HG03097 (cell line): ENCODE measurements at regions not wholly inside any gene's neighbourhood (a gene's known extent, or its start where the extent isn't known, plus 50 kb on each side); places are given as distances from the start of the nearest gene placed in this dataset.

Experiments
- ATAC-seq: cut with Tn5 transposase; IDR thresholded peaks from one replicate; pipeline ENCODE4 v1.9.1; 2021; ENCODE audit not compliant: unreplicated experiment, low FRiP score

DNA sequence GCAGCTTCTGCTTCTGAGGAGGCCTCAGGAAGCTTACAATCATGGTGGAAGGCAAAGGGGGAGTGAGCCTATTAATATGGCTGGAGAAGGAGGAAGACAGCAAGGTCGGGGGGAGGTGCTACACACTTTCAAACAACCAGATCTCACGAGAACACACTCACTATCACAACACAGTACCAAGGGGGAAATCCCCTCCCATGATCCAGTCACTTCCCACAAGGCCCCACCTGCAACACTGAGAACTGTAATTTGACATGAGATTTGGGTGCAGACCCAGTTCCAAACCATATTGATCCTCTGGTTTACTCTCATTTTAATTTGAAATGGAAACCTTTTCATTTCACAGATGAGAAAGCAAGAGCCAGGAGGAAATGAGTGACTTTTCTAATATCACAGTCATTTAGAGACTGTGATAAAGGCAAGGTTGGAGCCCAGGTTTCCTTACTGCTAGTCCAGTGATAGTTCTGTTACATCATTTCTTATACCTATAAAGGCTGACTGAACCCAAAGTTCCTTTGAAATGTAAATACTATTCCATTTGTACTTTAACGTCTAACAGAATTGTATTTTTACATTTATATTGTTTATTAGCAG is 105.8 kb upstream of the GAP43 start:
- no peak for ATAC-seq

DNA sequence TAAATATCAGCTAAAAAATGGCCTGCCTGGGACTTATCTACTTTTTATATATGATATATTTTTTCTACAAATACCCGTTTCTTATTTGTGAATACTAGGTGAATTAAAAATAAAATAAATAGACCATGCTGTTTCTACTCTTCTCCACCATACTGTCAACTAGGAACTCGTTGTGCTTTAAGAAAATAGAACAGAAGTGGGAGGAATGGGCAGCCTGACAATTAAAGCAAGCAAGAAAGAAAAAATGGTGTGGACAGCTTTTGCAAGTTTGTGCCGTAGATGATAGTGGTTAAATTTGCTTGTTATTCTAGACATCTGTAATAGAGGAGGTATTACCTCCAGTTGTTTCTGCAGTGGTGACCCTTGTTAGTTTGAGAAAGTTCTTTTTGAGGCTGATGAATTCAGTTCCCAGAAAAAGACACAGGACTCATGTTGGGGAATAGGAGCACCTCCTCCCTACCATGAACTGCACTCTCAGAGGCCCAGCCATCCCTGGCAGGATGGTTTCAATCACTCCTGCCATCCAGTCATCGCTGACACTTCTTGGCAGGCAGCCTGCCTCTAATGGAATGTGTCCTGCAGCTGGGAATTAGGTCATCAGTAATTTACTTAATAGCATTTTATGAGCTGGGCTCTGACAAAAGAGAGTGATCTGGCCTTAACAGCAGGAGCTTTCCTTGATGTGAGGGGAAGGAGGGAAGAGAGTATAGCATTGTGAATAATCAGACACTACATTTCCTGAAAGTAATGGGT is 105.0 kb upstream of the GAP43 start:
- ATAC-seq = no peak

DNA sequence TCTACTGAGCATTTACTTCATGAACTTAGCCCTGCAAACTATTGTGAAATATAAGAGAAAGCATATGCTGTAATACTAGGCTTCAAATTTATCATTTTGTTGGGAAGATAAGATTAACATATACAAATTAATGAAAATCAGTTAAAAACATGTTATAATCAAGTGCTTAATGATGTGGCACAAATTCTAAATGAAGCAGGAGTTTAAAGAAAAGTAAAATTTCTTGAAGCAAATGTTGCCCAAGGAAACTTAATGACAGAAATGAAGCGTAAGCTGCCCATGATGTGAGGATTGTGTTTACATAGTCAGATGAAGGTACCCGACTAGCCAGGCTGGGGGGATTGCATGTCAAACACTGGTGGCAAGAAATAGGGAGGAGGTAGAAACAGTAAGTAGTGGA is 103.1 kb upstream of the GAP43 start:
- ATAC-seq = no peak

DNA sequence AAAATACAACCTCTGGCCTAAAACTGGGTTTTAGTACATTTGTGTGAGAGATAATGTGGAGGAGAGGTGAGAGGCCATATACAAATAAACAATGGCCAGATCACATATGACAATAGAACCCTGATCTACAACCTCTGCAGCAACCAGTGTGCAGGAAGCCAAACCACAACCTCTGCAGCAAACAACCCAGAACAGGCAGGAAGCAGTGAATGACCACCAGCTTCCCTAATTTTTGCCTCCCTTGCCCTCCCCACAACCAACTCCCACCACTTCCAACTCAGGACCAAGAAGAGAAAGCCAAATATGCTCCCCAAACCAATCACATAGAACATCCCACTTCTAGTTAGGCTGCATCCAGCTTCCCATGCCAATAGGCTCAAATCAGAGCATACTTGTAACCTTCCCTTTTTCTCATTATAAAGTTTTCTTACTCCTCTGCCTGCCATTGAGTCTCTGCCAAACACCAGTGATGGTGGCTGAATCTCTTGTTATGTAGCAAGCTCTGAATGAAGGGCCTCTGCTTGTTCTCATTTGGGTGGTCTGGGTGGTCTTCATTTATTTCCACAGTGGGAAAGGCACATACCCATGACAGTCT is 102.6 kb upstream of the GAP43 start:
- no peak for ATAC-seq

DNA sequence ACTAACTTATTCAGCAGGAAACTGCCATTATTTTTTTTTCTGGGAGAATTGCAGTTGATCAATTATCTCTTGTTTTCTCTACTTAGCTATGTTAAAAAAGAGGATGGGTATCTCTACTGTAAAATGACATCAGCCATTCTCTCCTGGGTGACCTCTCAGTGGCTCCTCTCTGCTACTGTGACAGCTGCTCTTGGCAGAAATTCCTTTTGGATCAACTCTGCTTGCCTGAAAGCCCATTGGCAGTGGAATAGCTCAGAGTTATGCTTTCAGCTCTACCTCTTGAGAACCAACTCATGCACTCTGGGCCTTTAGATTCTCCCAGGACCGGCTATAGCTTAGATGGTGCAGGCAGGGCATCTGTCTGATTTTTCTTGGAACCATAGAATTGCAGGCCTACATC is 99.9 kb upstream of the GAP43 start:
- ATAC-seq = no peak

DNA sequence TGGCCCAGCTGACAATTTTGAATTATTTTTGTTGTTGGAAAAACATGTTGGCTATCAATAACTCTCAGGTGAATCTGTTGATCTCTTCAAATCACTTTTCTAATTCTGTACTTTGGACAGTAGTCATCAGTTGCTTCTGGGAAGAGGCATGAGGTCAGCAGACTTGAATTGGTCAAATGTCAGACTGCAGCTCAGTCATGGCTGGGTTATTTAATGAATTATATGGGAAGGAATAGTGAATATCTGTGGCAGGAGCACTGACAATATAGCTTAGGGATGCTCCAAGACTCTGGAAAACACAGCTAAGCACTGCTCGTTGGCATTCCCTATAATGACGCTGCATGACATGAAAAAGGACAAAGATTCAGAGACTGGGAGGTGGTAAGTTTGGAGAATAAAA is 98.8 kb upstream of the GAP43 start:
- ATAC-seq = no peak

DNA sequence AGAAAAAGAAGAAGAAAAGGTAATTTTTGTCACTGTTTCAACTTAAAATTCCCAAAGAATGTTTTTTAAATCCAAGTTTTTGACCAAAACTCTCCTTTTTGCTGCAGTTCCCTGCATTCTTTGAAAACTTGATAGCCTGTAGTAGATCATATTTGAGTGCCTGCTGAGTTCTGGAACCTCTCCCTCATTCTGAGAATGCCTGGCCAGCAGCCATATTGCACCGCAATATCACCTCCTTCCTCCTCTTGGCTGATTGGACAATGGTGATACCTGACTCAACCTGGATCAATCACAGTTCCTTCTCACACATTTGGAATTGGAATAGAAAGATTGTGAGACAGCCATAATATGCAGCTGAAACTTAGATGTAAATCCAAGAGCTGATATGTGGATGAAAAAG is 97.6 kb upstream of the GAP43 start:
- ATAC-seq = no peak

DNA sequence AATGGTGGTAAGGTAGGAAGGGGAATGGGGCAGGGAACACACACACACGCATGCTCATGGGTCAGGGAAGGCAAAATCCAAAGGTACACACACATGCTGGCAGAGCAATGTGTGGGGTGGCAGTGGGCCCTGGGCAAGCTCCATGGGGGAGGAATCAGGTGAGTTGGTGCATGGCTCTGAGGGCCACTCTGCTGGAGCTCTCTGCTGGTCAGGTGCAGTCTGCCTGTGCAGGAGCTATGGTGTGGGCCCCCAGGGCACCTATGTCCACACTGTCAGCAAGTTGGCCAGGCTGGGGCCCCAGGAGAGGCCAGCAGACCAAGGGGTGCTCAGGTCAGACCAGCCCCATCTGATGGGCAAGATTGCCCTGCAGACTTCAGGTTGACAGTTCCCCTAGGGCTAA is 90.1 kb upstream of the GAP43 start:
- no peak for ATAC-seq

DNA sequence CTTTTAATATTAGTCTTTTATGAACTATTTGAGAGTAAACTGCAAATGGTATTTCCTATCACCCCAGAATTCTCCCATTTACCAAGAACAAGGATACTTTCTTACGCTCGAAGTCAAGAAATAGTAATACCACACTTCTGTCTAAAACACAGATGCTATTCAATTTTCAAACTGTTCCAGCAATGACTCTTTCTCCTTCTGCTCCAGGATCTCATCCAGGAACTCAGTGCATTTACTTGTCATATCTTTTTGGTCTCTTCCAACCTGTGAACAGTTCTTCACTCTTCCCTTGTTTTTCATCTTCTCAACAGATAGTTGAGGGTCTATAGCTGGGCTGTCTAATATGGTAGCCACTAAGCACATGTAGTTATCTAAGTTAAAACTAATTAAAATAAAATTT is 87.1 kb upstream of the GAP43 start:
- ATAC-seq = no peak

DNA sequence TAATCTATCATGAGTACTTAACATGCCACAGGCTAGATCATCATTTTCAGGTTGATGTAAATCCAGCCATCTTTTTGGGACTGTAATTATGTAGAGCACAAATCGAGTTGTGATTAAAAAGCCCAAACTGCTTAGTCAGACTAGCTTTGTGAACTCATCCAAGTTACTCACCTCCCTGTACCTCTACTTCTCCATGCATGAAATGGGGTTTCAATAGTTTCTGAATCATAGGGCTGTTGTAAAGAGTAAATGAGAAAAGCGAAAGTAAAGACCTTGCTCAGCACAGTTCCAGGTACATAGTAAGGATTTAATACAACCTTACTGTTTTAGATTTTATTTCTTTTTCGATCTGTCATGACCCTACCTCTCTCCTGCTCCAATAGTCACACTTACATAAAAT is 85.6 kb upstream of the GAP43 start:
- ATAC-seq = no peak

DNA sequence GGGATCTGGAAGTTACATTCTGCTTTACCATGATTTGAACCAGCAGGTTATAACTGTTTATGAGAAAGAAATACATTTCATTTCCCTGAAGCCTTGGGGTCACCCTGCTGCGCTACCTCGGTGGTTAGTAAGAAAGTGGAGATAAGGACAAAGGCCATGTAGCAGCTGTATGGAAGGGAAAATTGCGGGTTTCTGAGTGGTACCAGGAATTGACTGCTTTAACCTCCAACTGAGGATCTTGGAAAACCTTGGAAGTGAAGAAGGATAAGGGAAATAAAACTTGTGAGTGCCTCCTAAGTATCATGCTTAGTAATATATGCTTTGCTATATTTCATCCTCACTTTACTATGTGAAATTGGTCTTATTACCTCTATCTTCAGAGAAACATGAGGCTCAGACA is 76.1 kb upstream of the GAP43 start:
- ATAC-seq = no peak

DNA sequence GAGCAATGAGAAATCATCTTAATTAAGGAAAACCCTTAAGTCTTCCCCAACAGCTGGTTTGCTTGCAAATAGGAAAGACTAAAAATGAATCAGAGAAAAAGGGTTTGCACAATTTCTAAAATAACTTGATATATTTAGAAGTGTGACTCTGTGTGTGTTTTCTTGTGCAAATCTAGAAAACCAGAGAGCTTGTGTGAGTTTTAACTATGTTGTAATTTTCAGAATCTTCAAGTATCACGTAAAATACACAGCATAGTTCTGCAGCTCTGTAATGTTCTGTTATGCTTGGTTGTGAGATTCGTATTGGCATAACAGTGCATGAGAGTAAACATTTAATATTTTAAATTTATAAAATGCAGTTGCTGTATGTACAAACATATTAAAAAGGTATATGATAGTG is 74.7 kb upstream of the GAP43 start:
- ATAC-seq = no peak

DNA sequence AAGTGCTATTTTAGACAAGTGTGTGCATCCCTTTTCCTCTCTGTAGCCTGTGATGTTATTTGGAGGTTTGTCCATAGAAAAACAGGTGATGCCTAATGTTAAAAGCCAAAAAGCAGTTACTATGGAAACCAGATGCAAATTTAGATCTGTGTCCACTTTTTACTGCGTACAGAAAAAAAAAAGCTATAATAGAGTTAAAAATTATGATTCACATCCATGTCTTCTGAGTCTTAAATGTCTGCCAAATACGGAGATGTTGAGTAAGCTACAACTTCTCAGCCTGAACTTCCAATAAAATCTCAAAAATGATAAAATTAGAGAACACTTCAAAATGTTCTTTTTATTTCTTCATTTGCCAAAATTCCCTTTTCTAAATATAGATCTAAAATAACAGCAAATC is 74.2 kb upstream of the GAP43 start:
- no peak for ATAC-seq

DNA sequence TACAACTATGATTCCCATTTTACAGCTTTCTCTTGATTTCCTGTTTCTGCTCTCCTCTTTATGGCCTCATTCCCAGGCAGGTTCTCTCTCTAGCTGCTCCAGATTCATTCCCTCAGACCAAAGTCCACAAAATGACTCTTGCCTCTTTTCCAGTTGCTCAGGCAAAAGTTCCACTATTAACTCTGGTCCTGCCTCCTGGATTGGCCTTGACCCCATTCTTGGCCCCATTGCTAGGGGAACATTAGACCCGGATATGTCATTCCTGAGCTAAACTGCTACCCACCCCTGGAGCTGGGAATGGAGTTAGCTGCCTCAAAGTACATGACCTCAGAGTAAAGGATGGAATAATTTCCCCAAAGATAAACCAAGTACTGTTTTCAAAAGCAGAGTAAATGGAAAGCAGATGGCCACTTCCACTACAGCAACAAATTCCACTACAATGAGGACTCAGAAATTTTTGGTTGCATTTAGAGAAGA is 73.0 kb upstream of the GAP43 start:
- no peak for ATAC-seq

DNA sequence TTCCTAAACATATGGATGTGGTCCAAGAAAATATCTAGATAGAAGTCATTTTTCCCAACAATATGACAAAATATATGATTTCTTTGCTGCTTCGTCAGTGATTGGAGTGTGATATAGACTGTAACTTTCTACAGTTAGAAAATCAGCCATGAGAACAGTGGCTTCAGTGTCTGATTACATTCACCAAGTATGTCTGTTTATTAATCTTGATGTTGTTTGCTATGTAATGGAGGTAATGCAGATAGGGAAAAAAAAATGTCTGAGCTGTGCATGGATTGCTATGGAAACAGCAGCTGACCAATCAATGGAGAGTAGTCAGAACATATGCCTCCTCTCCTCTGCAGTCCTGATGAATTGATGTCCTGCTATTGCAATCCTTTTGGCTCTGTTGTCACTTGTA is 72.3 kb upstream of the GAP43 start:
- no peak for ATAC-seq

DNA sequence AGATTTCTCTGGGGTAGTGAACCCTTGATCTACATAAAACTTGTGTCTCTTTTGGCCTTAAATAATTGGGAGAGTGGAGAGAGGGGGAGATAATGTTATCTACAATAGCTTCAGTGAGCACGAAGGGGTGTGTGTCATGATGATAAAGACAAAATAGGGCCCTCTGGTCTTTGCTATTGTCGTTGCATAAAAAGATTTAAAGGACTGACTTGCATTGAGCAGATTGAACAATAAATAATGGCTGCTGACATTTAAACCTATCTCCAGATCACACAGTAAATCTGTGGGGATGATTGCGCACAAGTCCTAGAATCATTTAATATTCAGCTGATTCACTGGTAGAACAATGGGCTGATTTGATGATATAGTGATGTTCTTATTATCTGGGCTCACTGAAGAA is 71.3 kb upstream of the GAP43 start:
- no peak for ATAC-seq

DNA sequence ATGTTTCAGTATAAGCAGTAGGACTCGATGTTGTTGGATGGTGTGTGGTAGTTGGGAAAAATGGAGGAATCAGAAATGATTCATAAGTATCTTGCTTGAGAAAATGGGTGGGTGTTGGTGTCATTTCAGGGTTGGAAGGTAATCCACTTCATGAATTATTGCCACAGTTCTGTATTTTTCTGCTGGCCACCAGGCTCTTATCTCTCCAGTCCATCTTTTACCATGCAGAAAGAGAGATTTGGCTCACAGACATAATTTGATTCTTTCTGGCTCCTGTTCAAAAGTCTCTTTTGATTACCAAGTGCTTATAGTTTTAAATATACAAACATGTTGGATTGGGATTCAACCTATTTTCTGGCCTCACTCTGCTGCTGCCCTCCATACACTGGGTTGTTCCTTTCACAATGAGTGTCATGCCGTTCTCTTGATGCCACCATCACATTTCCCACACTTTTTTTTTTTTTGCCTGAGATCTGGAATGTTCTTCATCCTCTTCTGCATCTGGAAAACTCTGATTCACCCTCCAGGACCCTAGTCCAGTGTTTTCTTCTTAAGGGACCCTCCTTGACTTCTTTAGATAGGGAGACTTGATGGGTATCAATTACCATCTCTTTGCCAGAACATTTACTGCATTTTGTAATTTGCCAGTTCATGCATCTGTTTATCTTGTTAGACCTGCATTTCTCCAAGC is 69.4 kb upstream of the GAP43 start:
- no peak for ATAC-seq

DNA sequence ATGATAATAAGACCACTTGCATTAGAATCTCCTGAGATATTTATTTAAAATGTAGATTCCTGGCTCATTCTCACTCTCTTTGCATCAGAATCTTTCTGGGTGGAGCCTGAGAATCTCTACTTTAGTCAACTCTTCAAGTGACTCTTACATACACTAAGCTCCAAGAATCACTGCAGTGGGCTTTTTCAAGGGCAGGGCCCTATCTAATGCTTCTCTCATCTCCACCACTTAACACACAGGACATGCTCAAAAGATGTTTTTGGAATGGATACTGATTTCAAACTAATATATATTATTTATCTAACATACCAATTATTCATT is 68.9 kb upstream of the GAP43 start:
- ATAC-seq = no peak

DNA sequence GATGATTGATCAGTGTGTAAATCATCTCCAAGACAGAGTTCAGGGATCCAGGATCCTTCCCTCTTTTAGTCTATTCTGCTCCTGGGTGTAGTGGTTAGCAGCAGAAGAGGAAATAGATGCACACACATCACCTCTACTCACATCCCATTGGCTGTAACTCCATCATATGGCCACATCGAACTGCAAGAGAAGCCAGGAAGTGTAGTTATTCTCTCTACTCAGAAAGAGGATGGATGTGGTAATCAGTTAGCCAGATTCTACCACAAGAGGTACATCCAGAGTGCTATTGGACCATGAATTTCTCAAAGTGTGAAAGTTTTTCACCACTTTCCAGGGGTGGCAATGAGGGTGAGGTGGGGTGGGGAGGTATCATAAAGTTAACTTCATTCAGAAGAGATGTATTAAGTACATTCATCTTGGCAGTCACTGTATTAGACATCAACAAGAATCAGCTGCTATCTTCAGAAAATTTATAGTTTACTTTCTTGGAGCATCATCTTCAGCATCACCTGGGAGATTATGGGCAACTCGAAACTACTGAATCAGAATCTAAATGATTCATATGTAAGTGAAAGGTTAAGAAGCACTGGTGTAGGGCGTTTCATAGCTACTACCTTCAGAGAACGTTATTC is 60.6 kb upstream of the GAP43 start:
- ATAC-seq = no peak

DNA sequence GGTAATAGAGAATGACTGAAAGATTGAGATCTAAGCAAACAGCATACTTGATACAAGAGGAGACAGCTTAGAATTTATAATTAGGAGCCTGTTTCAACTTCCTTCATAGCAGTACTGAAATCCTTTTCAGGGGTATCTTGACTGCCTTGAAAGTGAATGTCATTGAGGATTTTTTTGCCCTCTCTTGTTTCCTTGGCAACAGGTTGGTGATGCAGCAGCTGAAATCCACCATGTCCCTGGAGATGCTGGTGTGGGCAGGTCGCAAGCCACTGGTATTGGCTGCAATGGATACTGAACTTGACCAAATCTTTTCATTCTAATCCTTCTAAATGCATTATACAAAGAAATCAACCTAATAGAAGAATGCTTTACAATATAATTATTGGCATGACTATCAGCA is 59.3 kb upstream of the GAP43 start:
- no peak for ATAC-seq

DNA sequence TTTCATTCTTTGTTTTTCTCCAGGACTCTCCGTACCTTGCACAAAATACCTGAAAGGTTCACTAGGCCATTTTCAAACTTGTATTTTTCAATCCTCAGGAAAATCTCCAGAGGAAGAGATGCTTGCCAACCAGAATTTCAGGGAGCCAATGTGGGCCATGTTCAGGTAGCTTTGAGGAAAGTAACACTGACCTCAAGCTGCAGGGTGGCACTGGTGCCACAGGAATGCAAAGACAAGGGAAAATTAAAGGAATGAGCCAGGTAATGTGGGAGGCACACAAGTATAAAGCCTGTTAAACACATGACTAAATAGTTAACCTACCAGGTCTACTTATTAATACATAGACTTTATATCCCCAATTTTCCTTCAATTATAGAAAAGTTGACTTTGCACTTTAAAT is 51.9 kb upstream of the GAP43 start:
- no peak for ATAC-seq
